Stimulated activated naive CD8-positive, alpha-beta T cell treated with anti-CD3 and anti-CD28 coated beads, Interleukin-15, amount 100 ng/mL, for 72 hours (primary cell): ENCODE measurements at regions not wholly inside any gene's neighbourhood (a gene's known extent, or its start where the extent isn't known, plus 50 kb on each side); places are given as distances from the start of the nearest gene placed in this dataset.
"Not testable (repeated sequence)": the region's sequence is repeated elsewhere in the genome, so short reads cannot be mapped to it uniquely, and the experiment has no call there.

ENCODE experiments used
- ATAC-seq: fragments of 150-1000 bp; cut with Tn5 transposase; 2 replicates; pipeline ENCODE4 v1.10.0; 2021; ENCODE audit warnings: mild to moderate bottlenecking, moderate library complexity
- DNase-seq, 2 donors: peaks; one replicate each; pipeline ENCODE4 v3.0.0; 2021 to 2022
- H3K27ac Mint-ChIP-seq, 2 donors: one replicate each; pipeline ENCODE4 v1.8.0; 2022; ENCODE audit warnings: mild to moderate bottlenecking in 2 of 2, mixed read lengths in 2 of 2, moderate library complexity in 2 of 2
- H3K27me3 Mint-ChIP-seq: one replicate; pipeline ENCODE4 v1.8.0; 2022; ENCODE audit warnings: mixed read lengths
- H3K4me1 Mint-ChIP-seq: one replicate; pipeline ENCODE4 v1.8.0; 2022; ENCODE audit warnings: mild to moderate bottlenecking, mixed read lengths
- H3K4me3 Mint-ChIP-seq, 2 donors: one replicate each; pipeline ENCODE4 v1.8.0; 2022; ENCODE audit warnings: mild to moderate bottlenecking in 2 of 2, mixed read lengths in 2 of 2, moderate library complexity in 1 of 2
- H3K9me3 Mint-ChIP-seq, 2 donors: one replicate each; pipeline ENCODE4 v1.8.0; 2022; ENCODE audit warnings: mixed read lengths in 2 of 2

DNA sequence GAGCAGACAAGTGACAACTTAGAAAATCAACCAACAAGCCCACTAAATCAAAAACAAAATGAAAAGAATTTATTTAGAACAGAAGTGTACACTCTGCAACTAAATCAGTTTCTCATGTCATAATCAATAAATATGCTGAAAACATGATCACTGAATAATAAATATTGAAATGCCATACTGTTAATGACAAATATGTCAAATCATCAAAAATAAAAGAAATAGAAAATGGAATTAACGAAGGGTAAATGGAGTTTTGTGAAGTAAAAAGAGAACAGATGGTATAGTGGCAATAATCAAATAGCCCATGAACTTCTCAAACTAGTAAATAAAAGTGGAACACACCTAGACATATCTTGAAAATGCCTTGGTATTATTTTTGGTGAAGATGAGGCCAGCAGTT is 744.9 kb downstream of the TAF11L14 start:
- no peak overlapping the region for H3K27ac Mint-ChIP-seq
- DNase-seq (no peak), ATAC-seq (no peak)
- H3K27me3 Mint-ChIP-seq: no peaks in the 10 kb centered on the region
- no peak overlapping the region for H3K4me3 Mint-ChIP-seq
- H3K9me3 Mint-ChIP-seq: peaks cover 0 to 12% of the 10 kb centered on the region in 2 donors
- no peaks in the 10 kb centered on the region for H3K4me1 Mint-ChIP-seq

DNA sequence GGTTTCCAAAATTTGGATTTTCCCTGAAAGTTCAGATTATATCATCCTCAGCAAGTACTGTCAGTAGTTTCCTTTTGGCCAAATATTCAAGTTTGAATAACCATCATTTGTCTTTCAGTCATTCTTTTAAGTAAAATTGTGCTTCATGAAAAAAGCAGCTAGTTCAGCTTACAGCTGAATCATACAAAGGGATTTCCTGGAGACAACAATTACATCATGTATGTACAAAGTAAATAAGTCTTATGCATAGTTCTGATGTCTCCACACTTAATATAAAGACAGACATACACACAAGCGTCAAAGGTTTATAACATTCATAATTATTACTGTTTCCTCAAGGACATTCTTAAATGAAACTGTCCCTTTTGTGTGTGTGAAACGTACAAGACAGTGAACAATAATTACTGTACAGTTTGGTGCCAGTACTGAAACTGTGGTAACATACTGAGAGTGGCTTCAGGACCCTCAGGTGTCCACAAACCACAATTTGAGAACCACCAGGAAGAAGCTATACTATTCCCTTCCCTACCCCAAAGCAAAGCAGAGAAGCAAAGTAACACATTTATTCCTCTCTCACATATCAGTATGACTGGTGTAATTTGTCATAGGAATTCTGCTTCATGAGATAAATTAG is 746.6 kb downstream of the TAF11L14 start:
- DNase-seq: no peak
- H3K9me3 Mint-ChIP-seq: peaks cover 0 to 5% of the 10 kb centered on the region in 2 donors
- ATAC-seq: no peak
- no peaks in the 10 kb centered on the region for H3K27me3 Mint-ChIP-seq
- H3K4me1 Mint-ChIP-seq: no peaks in the 10 kb centered on the region
- H3K27ac Mint-ChIP-seq: no peak overlapping the region
- H3K4me3 Mint-ChIP-seq: no peak overlapping the region

DNA sequence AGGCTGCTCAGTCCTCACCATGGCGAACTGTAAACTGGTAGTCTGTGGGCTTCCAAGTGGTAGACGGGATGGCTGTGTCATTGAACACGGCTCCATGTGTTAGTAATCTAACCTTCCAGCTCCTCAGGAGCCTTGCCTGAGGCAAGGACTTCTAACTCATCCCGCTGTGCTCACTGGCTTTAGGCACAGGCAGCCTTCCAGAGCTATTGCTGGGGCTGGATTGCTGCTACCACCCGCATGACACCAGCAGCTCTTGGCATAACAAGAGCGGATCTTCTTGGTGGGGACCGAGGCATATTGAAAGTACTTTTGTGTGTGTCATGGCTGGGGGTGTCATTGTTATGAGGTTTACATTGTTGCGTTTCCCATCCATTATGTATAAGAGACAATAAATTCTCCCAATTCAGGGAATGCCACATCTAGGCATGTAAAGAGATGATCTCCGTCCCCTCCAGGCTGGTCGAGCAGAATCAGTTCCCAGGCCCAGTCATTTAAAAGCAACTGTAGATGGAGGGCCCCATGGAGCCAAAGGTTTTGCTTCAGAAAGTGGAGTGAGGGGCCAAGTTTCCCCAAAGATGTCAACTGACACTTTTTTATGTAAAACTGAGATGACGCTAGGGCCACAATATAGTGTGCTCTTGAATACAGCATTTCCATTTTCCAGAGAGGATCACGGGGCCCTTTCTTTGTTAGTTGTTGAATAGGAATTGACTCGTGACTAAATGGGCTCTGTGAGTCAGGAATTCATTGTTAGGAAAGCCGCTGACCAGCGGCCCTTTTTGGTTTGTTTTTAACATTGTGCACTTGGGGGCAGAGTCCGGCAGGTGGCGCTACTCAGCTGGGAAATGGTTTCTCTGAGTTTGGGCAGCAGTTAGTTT is 759.5 kb downstream of the TAF11L14 start:
- Mint-ChIP-seq H3K9me3 (peaks cover 0 to 3% of the 10 kb centered on the region in 2 donors), H3K27me3 (no peaks in the 10 kb centered on the region), H3K4me1 (no peaks in the 10 kb centered on the region), H3K4me3 (no peak overlapping the region), H3K27ac (no peak overlapping the region)
- DNase-seq (peak; percentile 25 to 48), ATAC-seq (no peak)

DNA sequence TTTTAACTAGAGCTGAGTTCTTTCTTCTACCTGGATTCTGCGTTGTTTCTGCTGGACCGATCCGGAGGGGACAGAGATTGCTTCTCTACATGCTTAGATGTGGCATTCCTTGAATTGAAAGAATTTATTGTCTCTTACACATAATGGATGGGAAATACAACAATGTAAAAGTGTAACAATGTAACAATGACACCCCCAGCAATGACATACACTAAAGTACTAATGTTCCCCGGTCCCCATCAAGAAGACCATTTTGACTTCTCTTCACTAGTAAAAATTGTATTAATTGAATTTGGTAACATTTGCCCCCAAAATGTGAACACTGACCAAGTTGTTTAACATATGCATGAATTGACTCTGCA is 760.2 kb downstream of the TAF11L14 start:
- no peak overlapping the region for H3K4me3 Mint-ChIP-seq
- H3K9me3 Mint-ChIP-seq: peaks cover 0 to 7% of the 10 kb centered on the region in 2 donors
- no peaks in the 10 kb centered on the region for H3K27me3 Mint-ChIP-seq
- DNase-seq (no peak), ATAC-seq (no peak)
- no peaks in the 10 kb centered on the region for H3K4me1 Mint-ChIP-seq
- no peak overlapping the region for H3K27ac Mint-ChIP-seq

DNA sequence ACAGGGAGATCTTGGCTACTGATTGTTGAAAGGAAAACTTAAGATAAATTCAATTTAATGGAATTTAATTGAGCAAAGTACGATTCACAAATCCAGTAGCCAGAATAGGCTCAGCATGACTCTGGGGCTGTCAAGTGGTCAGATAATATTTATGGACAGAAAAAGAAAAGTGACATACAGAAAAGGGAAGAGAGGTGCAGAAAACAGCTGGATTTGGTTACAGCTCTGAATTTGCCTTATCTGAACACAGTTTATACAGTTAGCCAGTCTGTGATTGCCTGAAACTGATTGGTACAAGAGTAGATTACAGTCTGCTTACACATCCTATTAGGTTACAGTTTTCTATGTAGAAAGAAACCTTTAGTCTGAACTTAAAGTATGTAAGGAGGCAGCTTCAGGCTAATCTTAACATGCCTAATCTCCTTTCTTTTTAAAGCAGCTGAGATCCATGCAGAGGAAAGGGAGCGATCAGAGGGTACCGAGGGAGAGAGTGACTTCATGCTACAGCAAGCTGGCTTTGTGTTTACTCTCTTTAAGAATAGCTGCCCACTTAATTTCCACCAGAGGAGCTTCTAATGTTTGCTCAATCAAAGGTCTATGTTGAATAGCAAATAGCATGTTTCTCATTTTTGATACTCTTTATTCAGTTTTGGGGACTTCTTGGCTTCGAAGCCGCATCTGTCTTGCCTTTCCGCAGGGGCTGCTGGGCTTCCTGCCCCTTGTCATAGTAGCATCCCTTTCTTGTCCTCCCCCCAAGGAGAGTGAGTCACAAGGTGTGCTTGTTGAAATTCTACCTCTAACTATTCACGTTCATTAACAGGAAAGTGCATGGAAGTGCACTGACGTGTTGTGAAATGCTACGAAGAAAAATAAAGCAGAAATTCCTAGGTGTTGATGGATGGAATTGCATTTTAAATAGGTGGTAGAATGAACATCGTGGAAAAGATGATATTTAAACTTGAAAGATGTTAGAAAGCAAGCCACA is 761.2 kb downstream of the TAF11L14 start:
- no peaks in the 10 kb centered on the region for H3K4me1 Mint-ChIP-seq
- H3K27ac Mint-ChIP-seq: no peak overlapping the region
- H3K27me3 Mint-ChIP-seq: no peaks in the 10 kb centered on the region
- no peak for ATAC-seq
- no peak for DNase-seq
- H3K9me3 Mint-ChIP-seq: peaks cover 0 to 7% of the 10 kb centered on the region in 2 donors
- no peak overlapping the region for H3K4me3 Mint-ChIP-seq

DNA sequence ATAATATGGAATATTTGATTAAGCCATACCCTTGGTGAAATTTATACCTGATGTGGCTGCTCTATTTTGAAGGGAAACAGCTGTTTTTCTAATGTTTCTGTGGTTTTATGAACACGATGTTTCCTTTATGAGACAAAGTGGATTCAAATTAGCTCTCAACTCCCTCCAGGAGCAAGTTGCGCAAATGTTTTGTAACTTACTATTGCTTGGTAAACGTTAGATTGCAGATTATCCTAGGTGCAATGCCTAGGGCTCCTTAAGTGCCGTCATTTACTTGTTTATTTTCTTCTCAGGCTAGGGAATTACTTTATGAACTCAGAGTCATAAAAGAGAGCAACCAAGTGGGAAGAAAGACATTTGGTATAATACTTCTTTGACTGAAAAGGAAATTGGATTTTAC is 763.1 kb downstream of the TAF11L14 start:
- Mint-ChIP-seq H3K27me3 (no peaks in the 10 kb centered on the region), H3K27ac (no peak overlapping the region), H3K4me3 (no peak overlapping the region), H3K4me1 (no peaks in the 10 kb centered on the region), H3K9me3 (peaks cover 0 to 7% of the 10 kb centered on the region in 2 donors)
- DNase-seq (no peak), ATAC-seq (no peak)

DNA sequence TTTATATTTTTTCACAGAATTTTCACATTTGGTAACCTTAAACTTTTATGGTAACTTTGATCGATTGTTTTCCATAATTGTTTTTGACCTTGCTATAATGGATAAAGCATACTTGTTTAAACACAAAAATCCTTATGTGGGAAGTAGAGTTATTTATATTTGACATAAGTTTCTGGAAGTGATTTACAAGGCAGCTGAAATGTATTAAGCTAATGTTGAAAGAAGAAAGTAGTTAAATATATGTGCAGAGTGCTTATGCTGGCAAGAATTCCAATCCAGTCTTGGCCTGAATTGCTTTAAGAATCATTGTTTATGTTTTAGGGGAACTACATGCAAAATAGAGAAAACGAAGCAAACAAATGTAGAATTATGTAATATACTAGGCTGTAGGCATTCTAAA is 763.6 kb downstream of the TAF11L14 start:
- ATAC-seq: no peak
- DNase-seq: no peak
- Mint-ChIP-seq H3K27me3 (no peaks in the 10 kb centered on the region), H3K9me3 (peaks cover 0 to 7% of the 10 kb centered on the region in 2 donors), H3K4me1 (no peaks in the 10 kb centered on the region), H3K4me3 (no peak overlapping the region), H3K27ac (no peak overlapping the region)

DNA sequence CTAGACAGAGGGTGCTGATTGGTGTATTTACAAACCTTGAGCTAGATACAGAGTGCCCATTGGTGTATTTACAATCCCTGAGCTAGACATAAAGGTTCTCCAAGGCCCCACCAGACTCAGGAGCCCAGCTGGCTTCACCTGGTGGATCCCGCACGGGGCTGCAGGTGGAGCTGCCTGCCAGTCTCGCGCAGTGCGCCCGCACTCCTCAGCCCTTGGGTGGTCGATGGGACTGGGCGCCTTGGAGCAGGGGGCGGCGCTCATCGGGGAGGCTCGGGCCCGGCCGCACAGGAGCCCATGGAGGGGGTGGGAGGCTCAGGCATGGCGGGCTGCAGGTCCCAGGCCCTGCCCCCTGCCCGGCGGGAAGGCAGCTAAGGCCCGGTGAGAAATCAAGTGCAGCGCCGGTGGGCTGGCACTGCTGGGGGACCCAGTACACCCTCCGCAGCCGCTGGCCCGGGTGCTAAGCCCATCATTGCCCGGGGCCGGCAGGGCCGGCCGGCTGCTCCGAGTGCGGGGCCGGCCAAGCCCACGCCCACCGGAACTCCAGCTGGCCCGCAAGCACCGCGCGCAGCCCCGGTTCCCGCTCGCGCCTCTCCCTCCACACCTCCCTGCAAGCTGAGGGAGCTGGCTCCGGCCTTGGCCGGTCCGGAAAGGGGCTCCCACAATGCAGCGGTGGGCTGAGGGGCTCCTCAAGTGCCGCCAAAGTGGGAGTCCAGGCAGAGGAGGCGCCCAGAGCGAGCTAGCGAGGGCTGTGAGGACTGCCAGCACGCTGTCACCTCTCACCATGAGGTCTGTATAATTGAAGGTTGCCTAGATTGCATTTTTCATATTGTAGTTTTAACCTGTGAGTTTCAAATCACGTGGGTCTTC is 765.4 kb downstream of the TAF11L14 start:
- not testable (repeated sequence) for DNase-seq, H3K4me1 Mint-ChIP-seq, H3K4me3 Mint-ChIP-seq, H3K27me3 Mint-ChIP-seq, ATAC-seq, H3K9me3 Mint-ChIP-seq, H3K27ac Mint-ChIP-seq

DNA sequence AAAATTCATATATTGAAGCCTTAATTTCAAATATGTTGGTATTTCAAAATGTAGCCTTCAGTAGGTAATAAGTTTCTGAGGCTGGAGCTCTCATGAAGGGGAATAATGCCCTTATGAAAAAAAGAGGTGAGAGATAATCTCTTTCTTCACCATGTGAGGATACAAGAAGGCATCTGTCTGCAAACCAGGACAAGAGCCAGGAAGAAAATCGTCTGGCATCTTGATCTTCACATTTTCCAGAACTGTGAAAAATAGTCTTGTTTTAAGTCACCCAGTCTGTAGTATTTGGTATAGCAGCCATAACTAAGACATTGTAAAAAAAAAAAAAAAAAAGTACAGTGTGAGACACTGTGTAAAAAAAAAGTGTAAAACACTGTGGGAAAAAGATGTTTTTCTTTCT is 768.9 kb downstream of the TAF11L14 start:
- ATAC-seq: no peak
- H3K27me3 Mint-ChIP-seq: no peaks in the 10 kb centered on the region
- H3K9me3 Mint-ChIP-seq: peaks cover 0 to 7% of the 10 kb centered on the region in 2 donors
- no peak for DNase-seq
- no peaks in the 10 kb centered on the region for H3K4me1 Mint-ChIP-seq
- H3K4me3 Mint-ChIP-seq: no peak overlapping the region
- H3K27ac Mint-ChIP-seq: no peak overlapping the region

DNA sequence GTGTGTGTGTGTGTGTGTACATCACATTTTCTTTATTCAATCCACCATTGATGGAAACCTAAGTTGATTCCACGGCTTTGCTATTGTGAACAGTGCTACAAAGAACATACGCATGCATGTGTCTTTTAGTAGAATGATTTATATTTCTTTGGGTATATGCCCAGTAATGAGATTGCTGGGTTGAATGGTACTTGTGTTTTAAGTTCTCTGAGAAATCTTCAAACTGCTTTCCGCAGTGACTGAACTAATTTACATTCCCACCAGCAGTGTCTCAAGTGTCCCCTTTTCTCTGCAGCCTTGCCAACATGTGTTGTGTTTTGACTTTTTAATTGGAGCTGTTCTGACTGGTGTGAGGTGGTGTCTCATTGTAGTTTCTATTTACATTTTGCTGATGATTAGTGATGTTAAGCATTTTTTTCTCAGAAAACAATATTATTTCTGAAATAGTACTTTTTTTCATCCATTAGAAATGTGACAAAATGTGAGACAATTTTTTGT is 769.7 kb downstream of the TAF11L14 start:
- H3K4me1 Mint-ChIP-seq: no peaks in the 10 kb centered on the region
- no peak overlapping the region for H3K27ac Mint-ChIP-seq
- ATAC-seq: no peak
- peaks cover 0 to 2% of the 10 kb centered on the region in 2 donors for H3K9me3 Mint-ChIP-seq
- H3K4me3 Mint-ChIP-seq: no peak overlapping the region
- no peak for DNase-seq
- H3K27me3 Mint-ChIP-seq: no peaks in the 10 kb centered on the region

DNA sequence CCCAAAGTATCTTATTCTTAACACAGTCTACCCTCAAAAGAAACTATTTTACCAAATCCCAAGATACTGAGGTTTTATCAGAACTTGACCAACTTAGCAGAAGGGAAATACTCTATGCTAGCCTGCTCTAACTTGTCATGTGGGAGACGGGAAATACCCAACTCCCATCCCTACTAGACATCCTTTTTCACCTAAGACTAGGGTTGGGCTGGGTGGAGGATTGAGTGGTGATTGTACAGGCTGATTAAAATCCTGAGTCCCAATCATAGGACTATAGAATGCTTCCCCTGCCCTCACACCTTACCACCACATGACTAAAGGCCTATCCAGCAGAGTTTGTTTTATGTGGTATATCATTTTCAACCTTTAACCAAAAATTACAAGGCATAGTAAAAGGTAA is 786.5 kb downstream of the TAF11L14 start:
- DNase-seq (no peak), ATAC-seq (no peak)
- no peaks in the 10 kb centered on the region for H3K4me1 Mint-ChIP-seq
- no peaks in the 10 kb centered on the region for H3K27me3 Mint-ChIP-seq
- no peak overlapping the region for H3K27ac Mint-ChIP-seq
- peaks cover 0 to 10% of the 10 kb centered on the region in 2 donors for H3K9me3 Mint-ChIP-seq
- H3K4me3 Mint-ChIP-seq: no peak overlapping the region

DNA sequence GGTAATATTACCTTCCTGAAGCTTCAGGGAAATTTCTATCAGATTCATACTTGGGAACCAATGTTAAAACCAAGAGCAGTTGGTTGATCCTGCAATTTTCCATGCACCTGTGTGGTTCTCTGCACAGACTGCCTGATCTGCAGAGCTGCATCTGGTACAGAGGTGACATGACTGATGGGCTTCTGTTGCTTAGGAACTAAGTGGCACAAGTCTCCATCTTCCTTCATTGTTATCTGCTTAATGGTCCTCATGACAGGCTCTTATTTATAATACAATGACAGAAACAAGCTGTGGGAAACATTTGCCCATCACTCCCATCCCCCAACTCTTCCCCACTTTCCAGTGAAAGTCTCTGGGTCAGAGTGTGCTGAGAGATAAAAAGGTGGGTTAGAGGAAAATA is 799.1 kb downstream of the TAF11L14 start:
- DNase-seq (no peak), ATAC-seq (no peak)
- Mint-ChIP-seq H3K27ac (no peak overlapping the region), H3K4me3 (no peak overlapping the region), H3K4me1 (no peaks in the 10 kb centered on the region), H3K9me3 (peaks cover 0 to 6% of the 10 kb centered on the region in 2 donors), H3K27me3 (no peaks in the 10 kb centered on the region)

DNA sequence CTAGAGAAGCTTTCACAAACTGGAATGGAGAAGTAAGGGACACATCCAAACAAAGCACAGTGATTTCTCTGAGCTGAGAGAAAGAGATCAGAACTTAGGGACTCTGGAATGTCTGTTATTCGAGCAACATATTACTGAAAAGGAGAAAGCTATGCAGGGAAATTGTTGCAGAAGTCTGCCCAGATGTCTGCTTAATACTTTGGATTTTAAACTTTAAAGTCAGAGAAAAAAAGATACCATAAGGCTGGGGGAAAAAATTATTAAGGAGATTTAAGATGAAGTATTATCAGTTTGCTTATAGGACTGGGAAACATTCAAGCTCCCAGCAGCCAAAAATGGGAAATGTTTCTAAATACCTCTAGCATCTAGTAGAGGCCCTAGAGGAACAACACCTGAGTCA is 803.9 kb downstream of the TAF11L14 start:
- Mint-ChIP-seq H3K4me1 (no peaks in the 10 kb centered on the region), H3K27ac (no peak overlapping the region), H3K9me3 (peaks cover 5 to 16% of the 10 kb centered on the region in 2 donors), H3K4me3 (no peak overlapping the region), H3K27me3 (no peaks in the 10 kb centered on the region)
- DNase-seq (no peak), ATAC-seq (no peak)

DNA sequence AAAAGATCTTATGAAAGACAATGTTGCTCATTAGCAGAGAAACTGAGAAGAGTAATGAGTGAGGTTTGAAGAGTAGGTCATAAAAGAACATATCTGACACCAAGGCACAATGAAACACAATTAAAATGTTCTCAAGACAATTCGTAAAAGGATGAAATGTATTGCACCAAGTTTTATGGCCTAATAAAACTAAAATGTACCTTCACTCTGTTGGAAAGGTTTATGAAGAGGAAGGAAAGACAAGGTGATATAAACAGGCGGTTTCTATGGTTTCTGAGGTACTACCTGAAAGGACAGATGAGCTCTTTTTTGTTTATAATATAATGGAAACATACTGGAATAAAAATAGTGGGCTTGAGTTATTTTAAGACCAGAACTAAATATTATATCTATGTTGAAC is 821.3 kb downstream of the TAF11L14 start:
- H3K4me3 Mint-ChIP-seq: no peak overlapping the region
- no peaks in the 10 kb centered on the region for H3K27me3 Mint-ChIP-seq
- H3K4me1 Mint-ChIP-seq: no peaks in the 10 kb centered on the region
- ATAC-seq: no peak
- no peak overlapping the region for H3K27ac Mint-ChIP-seq
- H3K9me3 Mint-ChIP-seq: peaks cover 6 to 9% of the 10 kb centered on the region in 2 donors
- no peak for DNase-seq

DNA sequence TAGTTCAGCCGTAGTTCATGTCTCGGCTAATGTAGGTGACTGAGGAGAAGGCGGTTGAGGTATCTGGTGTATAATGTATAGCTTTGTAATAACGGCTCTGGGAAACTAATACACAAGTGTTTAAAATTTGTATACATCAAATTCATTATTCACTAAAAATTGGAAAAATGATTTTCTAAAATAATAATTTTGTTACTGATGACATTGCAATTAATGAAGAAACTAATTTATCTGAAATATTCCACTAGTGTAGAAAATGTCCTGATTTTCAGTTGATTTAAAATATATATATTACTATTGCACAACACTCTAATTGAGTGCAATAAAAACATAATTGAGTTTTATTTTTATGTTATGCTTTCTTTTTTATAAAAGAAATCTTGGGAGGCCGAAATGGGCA is 823.0 kb downstream of the TAF11L14 start:
- ATAC-seq (no peak), DNase-seq (no peak)
- Mint-ChIP-seq H3K27me3 (no peaks in the 10 kb centered on the region), H3K4me1 (no peaks in the 10 kb centered on the region), H3K9me3 (peaks cover 6 to 9% of the 10 kb centered on the region in 2 donors), H3K4me3 (no peak overlapping the region), H3K27ac (no peak overlapping the region)
